Kidney glomerular epithelial cell (primary cell): ENCODE measurements at regions not wholly inside any gene's neighbourhood (a gene's known extent, or its start where the extent isn't known, plus 50 kb on each side); places are given as distances from the start of the nearest gene placed in this dataset.
"Not testable (repeated sequence)": the region's sequence is repeated elsewhere in the genome, so short reads cannot be mapped to it uniquely, and the experiment has no call there.

ENCODE experiments used
- DNase-seq: peaks from one replicate; lab custom pipeline; 2025; lab: John Stamatoyannopoulos, UW

DNA sequence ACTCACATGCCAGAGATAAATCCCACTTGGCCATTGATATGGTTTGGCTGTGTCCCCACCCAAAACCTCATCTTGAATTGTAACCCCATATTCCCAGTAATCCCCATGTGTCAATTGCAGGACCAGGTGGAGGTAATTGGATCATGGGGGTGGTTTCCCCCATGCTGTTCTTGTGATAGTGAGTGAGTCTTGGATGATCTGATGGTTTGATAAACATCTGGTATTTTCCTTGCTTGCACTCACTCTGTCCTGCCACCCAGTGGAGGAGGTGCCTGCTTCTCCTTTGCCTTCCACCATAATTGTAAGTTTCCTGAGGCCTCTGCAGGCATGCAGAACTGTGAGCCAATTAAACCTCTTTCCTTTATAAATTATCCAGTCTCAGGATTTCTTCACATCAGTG is 50.4 kb upstream of the B3GAT2 start:
- DNase-seq = not testable (repeated sequence)

GRCh38 chr6:71011871-71012371 is 55.1 kb upstream of the B3GAT2 start:
- no peak for DNase-seq

DNA sequence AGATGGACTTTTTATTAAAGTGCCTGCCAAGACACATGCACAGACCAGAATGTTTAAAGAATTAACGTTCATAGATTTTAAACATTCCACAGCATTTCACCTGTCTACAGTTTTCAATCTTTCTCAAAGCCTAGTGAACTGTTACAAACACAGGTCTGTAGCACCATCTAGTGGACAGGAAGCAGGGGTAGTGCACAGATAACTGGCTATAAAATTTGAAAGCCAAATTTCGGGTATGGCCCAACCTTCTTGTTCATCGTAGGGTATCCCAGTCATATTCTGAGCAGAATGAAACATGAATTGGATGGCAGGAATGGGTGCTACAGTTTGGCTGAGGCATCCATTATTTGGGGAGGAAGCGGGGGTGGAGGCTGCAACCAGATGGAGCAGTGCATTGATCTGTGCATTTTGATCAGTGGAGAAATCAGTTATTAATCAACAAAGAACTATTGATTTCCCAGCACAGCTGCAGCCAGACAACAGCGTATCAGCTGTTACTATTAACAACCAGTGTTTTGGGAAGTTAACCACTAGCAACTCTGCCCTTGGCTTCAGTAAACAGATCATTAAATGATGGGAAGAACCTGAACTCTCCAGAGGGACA is 56.1 kb upstream of the B3GAT2 start:
- peak; percentile 26 for DNase-seq

GRCh38 chr6:71015392-71015791 is 58.5 kb upstream of the B3GAT2 start:
- no peak for DNase-seq

GRCh38 chr6:71028236-71028876 is 71.5 kb upstream of the B3GAT2 start:
- DNase-seq = no peak

DNA sequence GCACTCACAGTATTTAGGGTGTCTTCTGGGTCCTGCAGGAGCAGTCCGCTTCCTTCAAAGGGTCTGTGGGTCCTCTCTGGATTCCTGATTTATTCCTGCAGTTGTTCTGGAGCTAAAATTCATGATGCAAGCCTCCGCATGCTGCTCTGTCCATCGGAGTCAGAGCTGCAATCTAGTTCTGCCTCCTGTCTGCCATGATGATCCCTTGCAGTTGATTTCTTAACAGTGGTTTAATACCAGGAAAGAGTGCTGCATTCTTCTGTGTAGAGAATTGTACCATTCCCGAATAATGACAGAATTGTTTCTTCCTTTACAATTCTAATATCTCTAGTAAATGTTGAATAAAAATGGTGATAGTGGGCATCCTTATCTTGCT is 72.0 kb upstream of the B3GAT2 start:
- no peak for DNase-seq

DNA sequence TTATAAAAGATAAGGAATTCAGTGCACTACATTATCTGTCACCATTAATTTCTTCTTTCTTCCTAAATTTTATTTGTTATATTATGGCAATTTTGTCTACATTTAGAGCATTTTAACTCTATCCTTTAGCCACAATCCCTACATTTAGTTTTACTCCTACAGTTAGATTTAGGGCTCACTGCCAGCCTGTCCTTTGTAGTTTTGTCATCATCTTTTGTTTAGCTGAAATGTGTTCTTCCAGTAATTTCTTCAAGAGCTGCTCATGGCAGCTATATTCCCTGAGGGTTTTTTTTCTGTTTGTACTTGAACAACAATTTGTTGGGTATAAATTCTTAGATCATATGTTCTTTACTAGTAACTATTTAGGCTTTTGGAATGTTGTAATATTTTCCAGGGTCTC is 72.7 kb upstream of the B3GAT2 start:
- DNase-seq = no peak

GRCh38 chr6:71031912-71032311 is 75.1 kb upstream of the B3GAT2 start:
- no peak for DNase-seq

GRCh38 chr6:71033171-71033570 is 76.3 kb upstream of the B3GAT2 start:
- no peak for DNase-seq

GRCh38 chr6:71033890-71034289 is 77.0 kb upstream of the B3GAT2 start:
- DNase-seq = no peak

- DNase-seq = no peak
These were observed 77.9 kb upstream of the B3GAT2 start for GRCh38 chr6:71034563-71035345.

DNA sequence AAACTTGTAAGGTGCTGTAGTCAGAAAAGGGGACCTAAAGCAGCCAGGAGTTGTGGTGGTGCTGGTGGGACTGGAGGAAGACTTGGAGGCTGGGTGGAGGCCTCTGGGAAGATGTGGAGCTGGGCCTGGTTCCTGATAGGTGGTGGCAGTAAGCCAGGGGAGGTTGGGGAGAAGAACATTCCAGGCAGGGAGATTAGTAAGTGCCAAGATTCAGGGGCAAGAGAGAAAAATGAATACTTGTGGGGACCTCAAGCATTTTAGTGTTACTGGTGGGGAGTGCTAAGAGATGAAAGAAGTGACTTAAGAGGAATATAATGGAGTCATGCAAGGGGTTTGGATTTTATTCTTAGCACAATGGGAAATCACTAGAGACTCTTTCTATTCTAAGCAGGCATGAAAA is 79.0 kb upstream of the B3GAT2 start:
- DNase-seq = no peak

DNA sequence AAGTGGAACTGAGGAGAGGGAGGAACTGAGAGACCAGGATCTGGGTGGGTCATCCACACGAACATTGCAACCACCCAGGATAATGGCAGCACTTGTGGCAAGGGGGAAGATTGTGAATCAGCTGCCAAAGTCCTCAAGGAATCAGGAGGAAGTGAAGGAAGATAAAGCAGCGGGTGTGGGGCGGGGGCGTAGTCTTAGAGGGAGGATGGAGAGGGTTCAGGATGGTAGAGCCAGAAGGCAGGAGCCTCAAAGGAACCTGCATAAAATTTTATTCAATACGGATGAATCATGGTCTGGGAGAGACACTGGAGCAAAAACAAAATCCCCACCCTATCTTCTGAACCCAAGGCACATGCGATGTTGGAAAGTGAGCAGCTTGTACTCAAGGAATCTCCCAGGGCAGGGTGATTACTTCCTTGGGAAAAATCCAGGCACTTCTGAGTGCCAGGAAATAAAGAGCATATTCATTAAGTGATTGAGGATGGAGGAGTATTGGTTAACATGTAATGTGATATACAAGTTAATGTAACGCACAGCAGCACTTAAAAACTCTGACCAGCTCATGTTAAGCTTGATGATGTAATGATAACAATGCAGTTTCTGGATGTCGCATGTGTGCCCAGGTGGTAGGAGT is 82.0 kb upstream of the B3GAT2 start:
- DNase-seq = no peak

DNA sequence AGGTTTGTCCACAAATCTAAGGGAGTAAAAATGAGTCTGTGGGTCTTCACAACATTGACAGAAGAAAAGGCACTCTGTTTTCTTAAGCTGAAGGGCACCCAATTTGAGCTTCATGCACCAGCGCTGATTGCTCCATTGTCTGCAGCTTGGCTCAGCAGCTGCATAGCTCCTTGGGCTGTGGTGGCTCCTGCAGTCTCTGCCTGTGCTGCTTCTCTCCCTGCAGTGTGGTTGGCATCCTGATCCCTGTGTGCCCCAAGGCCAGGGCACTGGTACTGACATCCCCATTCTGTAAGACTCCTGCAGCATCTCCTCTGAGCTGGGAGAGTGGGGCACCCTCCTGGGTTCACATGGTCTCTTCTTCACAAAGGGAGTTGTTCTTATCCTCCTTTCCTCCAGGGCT is 83.2 kb upstream of the B3GAT2 start:
- no peak for DNase-seq

DNA sequence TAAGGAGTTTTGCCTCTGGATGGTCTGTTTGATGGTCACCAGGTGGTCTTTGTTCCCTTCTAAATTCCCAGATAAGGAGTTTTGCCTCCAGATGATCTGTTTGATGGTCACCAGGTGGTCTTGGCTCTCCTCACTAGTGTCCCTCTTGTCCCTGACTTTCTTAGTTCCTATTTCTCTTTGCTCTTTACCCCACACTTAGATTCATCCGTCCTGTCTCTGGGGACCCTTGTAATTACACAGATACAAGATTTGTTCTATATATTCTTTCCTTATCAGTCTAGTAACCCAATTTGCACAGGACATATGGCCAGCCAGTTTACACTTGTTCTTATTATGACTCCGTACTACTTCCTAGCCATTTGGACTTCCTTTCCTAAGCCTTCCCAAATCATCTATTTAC is 84.0 kb upstream of the B3GAT2 start:
- no peak for DNase-seq

DNA sequence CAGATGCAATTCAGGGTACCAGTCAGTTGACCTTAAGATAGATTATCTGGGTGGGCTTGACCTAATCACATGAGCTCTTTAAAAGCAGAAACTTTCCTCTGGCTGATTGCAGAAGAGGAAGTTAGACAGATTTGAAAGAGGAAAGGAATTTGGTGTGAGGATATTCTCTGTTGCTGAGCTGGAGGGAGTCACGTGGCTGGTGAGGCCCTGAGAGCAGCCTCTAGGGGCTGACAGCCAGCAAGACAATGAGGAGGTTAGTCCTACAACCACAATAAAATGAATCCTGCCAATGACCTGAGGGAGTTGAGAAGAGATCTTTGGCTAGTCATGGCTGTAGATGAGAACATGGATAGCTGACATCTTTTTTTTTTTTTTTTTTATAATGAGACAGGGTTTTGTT is 87.0 kb upstream of the B3GAT2 start:
- no peak for DNase-seq

- DNase-seq = no peak
These were observed 87.9 kb upstream of the B3GAT2 start for GRCh38 chr6:71044753-71045152.

- no peak for DNase-seq
These were observed 88.4 kb upstream of the B3GAT2 start for GRCh38 chr6:71045296-71045695.

GRCh38 chr6:71047417-71047816 is 90.6 kb upstream of the B3GAT2 start:
- DNase-seq = no peak

DNA sequence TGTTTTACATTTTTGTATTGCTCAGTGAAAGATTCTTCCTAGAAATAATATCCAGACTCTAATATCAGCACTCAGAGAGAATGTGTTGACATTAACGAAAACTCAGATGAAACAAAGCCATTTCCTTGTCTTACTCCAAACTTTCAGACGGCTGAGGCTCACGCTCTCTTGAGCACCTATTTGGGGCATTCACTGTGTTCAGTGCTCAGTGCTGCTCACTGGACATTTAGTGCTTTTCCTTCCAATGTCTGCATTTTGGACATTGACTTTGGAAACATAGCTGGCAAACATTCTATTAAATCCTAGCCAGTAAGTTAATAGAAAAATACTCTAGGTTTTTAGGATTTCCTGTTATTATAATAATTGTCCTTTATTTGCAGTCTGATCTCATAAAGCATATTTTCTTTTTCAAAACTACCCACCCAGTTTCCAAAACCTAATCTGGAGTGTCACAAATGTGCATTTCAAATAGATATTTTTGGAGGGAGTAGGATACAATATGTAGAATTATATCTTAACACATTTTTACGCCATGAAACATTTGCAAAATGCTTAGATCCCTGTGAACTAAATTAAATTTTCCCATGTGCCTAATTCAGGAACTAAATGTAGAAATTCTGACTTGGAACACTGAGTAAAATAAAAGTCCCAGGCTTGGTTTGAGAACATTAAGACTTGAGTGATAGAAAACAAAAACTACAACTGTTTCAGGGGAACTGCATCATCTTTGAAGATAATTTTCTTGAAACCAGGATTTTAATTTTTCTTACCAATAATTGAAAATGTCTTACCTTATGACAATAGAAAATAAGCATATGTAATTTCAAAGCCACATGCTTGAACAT is 91.7 kb upstream of the B3GAT2 start:
- DNase-seq = no peak

GRCh38 chr6:71049198-71049770 is 92.4 kb upstream of the B3GAT2 start:
- DNase-seq = no peak

GRCh38 chr6:71053475-71053874 is 96.6 kb upstream of the B3GAT2 start:
- no peak for DNase-seq
